ENCODE measurements at regions not wholly inside any gene's neighbourhood (a gene's known extent, or its start where the extent isn't known, plus 50 kb on each side); places are given as distances from the start of the nearest gene placed in this dataset.
"Not testable (repeated sequence)": the region's sequence is repeated elsewhere in the genome, so short reads cannot be mapped to it uniquely, and the experiment has no call there.

- BruUV-seq (replicated peaks); H2AFZ ChIP-seq (ENCODE audit: low read length); H3K27me3 ChIP-seq (ENCODE audit: control insufficient read depth in 1 of 2, insufficient read depth in 2 of 2, low read length in 2 of 2); H3K4me3 ChIP-seq (replicated peaks in 1 of 3; ENCODE audit: insufficient read depth in 1 of 3, low read depth in 2 of 3, low read length in 3 of 3); ATAC-seq; H3K36me3 ChIP-seq (replicated peaks in 1 of 2; ENCODE audit: control insufficient read depth in 1 of 2, insufficient read depth in 2 of 2, low read length in 2 of 2); DNase-seq (ENCODE audit: low spot score); FAIRE-seq; H3K27ac ChIP-seq (ENCODE audit: extremely low read length, insufficient read depth, low read length); H3K4me1 ChIP-seq (ENCODE audit: insufficient read depth, low read length); H3K9ac ChIP-seq (ENCODE audit: insufficient read depth, low read depth, low read length); H3K4me2 ChIP-seq (ENCODE audit: low read depth, low read length); in situ Hi-C loops (cut with HindIII; ENCODE audit: extremely low pct_ligation_motif_present, low pct_unique_long_range_greater_than_20kb); POLR2A ChIA-PET; H4K20me1 ChIP-seq (ENCODE audit: insufficient read depth, low read length); CTCF ChIA-PET (ENCODE audit: low intra/inter-chr PET ratio, low total read pairs); intact Hi-C loops (cut with micrococcal nuclease; ENCODE audit: unreplicated experiment); H3K79me2 ChIP-seq (ENCODE audit: insufficient read depth, low read length): not testable (repeated sequence)
- 3% methylated on average over 2 of the region's 2 CpGs for WGBS (ENCODE audit: low lambda C conversion rate)
- peaks cover 18% of the 10 kb centered on the region for H3K9me3 ChIP-seq (ENCODE audit: low read length)
Observed at GRCh38 chr10:63984061-63984460, 462.9 kb downstream of the REEP3 start.

DNA sequence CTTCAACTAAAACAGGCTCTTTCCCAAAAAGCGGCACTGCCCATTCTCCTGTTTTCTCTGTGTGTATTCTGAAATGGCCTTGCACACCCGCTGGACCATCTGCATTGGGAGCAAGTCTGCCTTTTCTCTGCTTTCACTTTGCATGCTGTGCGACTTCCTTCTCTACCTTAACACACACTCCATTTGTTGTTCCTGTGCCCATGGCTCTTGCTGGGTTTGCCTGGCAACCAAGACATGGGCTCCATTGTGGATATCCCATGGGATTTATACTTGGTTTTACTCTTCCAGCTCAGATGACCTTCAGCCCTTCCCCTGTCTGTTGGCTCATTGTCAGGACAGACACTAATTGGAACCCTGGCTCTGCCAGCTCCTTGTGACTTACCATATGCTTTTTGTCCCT, 465.3 kb downstream of the REEP3 start:
- no TSS peak for BruUV-seq (replicated peaks)
- Histone ChIP-seq H3K9ac (ENCODE audit: insufficient read depth, low read depth, low read length) (no peak overlapping the region), H3K4me1 (ENCODE audit: insufficient read depth, low read length) (no peaks in the 10 kb centered on the region), H3K36me3 (replicated peaks in 1 of 2; ENCODE audit: control insufficient read depth in 1 of 2, insufficient read depth in 2 of 2, low read length in 2 of 2) (no peaks in the 10 kb centered on the region), H3K4me3 (replicated peaks in 1 of 3; ENCODE audit: insufficient read depth in 1 of 3, low read depth in 2 of 3, low read length in 3 of 3) (no peak overlapping the region), H3K4me2 (ENCODE audit: low read depth, low read length) (no peak overlapping the region), H3K27ac (ENCODE audit: extremely low read length, insufficient read depth, low read length) (no peak overlapping the region), H3K9me3 (ENCODE audit: low read length) (peaks cover 31% of the 10 kb centered on the region), H3K27me3 (ENCODE audit: control insufficient read depth in 1 of 2, insufficient read depth in 2 of 2, low read length in 2 of 2) (no peaks in the 10 kb centered on the region), H2AFZ (ENCODE audit: low read length) (no peak overlapping the region), H3K79me2 (ENCODE audit: insufficient read depth, low read length) (no peaks in the 10 kb centered on the region), H4K20me1 (ENCODE audit: insufficient read depth, low read length) (no peaks in the 10 kb centered on the region)
- FAIRE-seq (no peak), DNase-seq (ENCODE audit: low spot score) (no peak), ATAC-seq (no peak)
- ChIA-PET CTCF (ENCODE audit: low intra/inter-chr PET ratio, low total read pairs) (no interaction called here), POLR2A (no interaction called here)
- in situ Hi-C loops (cut with HindIII; ENCODE audit: extremely low pct_ligation_motif_present, low pct_unique_long_range_greater_than_20kb) (no loop called here), intact Hi-C loops (cut with micrococcal nuclease; ENCODE audit: unreplicated experiment) (no loop called here)
- WGBS (ENCODE audit: low lambda C conversion rate) = 0% methylated on average over 3 of the region's 3 CpGs
- no peak for TF ChIP-seq REST (IDR thresholded peaks at IDR 0.05; ENCODE audit: borderline replicate concordance in 1 of 2, low read depth in 1 of 2, low read length in 2 of 2)
- no peak for TF ChIP-seq ZFP41 (CRISPR knock-in tag; IDR thresholded peaks at IDR 0.05; ENCODE audit: borderline replicate concordance)
- no peak for TF ChIP-seq MXD4 (CRISPR knock-in tag; IDR thresholded peaks at IDR 0.05)
- TF ChIP-seq ZNF432 (CRISPR knock-in tag; IDR thresholded peaks at IDR 0.05; ENCODE audit: borderline replicate concordance) = no peak
- TF ChIP-seq ZNF557 (CRISPR knock-in tag; IDR thresholded peaks at IDR 0.05) = no peak
- TF ChIP-seq ZNF281 (CRISPR knock-in tag; IDR thresholded peaks at IDR 0.05; ENCODE audit: borderline replicate concordance) = no peak
- TF ChIP-seq RBM22 (optimal IDR thresholded peaks at IDR 0.05; ENCODE audit: low read length) = no peak
- no peak for TF ChIP-seq AGO1 (IDR thresholded peaks at IDR 0.05; ENCODE audit: low read depth, low read length, poor library complexity, severe bottlenecking)

Measured in HepG2 (cell line).